GM12878 (cell line): ENCODE measurements at regions not wholly inside any gene's neighbourhood (a gene's known extent, or its start where the extent isn't known, plus 50 kb on each side); places are given as distances from the start of the nearest gene placed in this dataset.

Source experiments
- ATAC-seq: fragments of 200-7000 bp; cut with Tn5 transposase; 3 replicates; pipeline ENCODE4 v1.9.1; 2020; ENCODE audit warnings: mild to moderate bottlenecking, moderate library complexity
- BruUV-seq: library from RNA; stranded (reverse); fragments of 400-500 nt; replicated peaks from 2 replicates; lab custom pipeline; 2021; lab: Mats Ljungman, UMichigan
- CTCF ChIA-PET: fragments of 300-600 bp; sonication (Branson Sonifier 250); formaldehyde crosslinking; extraction: SDS; loops from one replicate; lab custom pipeline; 2021; ENCODE audit warnings: inconsistent platforms; lab: Yijun Ruan, JAX
- POLR2A ChIA-PET: fragments of 350-600 bp; formaldehyde crosslinking; extraction: SDS; loops from one replicate; lab custom pipeline; 2021; ENCODE audit warnings: inconsistent platforms; lab: Charles Lee
- RAD21 ChIA-PET: fragments of 300-600 bp; sonication (Branson Sonifier 250); formaldehyde crosslinking; loops from one replicate; lab custom pipeline; 2023; ENCODE audit warnings: antibody characterized with exemption; ENCODE audit not compliant: unreplicated experiment; lab: Charles Lee
- SMC1A ChIA-PET: fragments of 300-600 bp; sonication (Branson Sonifier 250); formaldehyde crosslinking; loops from one replicate; lab custom pipeline; 2023; ENCODE audit not compliant: unreplicated experiment, uncharacterized antibody; lab: Charles Lee
- DNase-seq: peaks from one replicate; pipeline ENCODE4 v3.0.0-alpha.2; 2011; ENCODE audit warnings: low read depth, low spot score
- FAIRE-seq: peaks from 3 replicates; lab custom pipeline; 2011; peaks lifted over from hg19 to GRCh38; lab: Jason Lieb, UNC
- H2AFZ ChIP-seq: 2 replicates; pipeline ENCODE4 v1.6.0; 2011; ENCODE audit warnings: low read depth, low read length, control low read depth; ENCODE audit not compliant: control insufficient read depth
- H3K27ac ChIP-seq: 2 replicates; pipeline ENCODE4 v1.5.1; 2011; ENCODE audit warnings: control low read depth; ENCODE audit not compliant: control insufficient read depth, insufficient read depth
- H3K27me3 ChIP-seq, 2 experiments: replicated peaks in 1 of 2; 2 replicates each; pipeline versions ENCODE4 v1.6.0 to v1.6.1; 2011; ENCODE audit warnings: low read length in 1 of 2; ENCODE audit not compliant: control insufficient read depth in 2 of 2, insufficient read depth in 2 of 2
- H3K36me3 ChIP-seq, 2 experiments: 2 replicates each; pipeline ENCODE4 v1.5.1; 2011; ENCODE audit warnings: low read length in 1 of 2; ENCODE audit not compliant: control insufficient read depth in 2 of 2, insufficient read depth in 2 of 2
- H3K4me1 ChIP-seq: 2 replicates; pipeline ENCODE4 v1.6.1; 2011; ENCODE audit warnings: mild to moderate bottlenecking, low read length, moderate library complexity, mixed read lengths; ENCODE audit not compliant: control insufficient read depth, insufficient read depth
- H3K4me2 ChIP-seq: 2 replicates; pipeline ENCODE4 v1.6.0; 2011; ENCODE audit warnings: control low read depth; ENCODE audit not compliant: control insufficient read depth, insufficient read depth
- H3K4me3 ChIP-seq: fragments of 200-600 bp; sonication (generic); 2 replicates; pipeline ENCODE4 v1.5.1; 2016
- H3K79me2 ChIP-seq: 2 replicates; pipeline ENCODE4 v1.6.0; 2011; ENCODE audit warnings: low read length; ENCODE audit not compliant: control insufficient read depth, insufficient read depth
- H3K9ac ChIP-seq: 2 replicates; pipeline ENCODE4 v1.8.0; 2011; ENCODE audit warnings: low read length, control low read depth, mixed read lengths; ENCODE audit not compliant: control insufficient read depth, insufficient read depth
- H3K9me3 ChIP-seq: replicated peaks from 3 replicates; pipeline ENCODE4 v1.5.1; 2011; ENCODE audit warnings: mild to moderate bottlenecking, low read length; ENCODE audit not compliant: control insufficient read depth, insufficient read depth
- H4K20me1 ChIP-seq: 2 replicates; pipeline ENCODE4 v1.6.0; 2011; ENCODE audit not compliant: control insufficient read depth, insufficient read depth
- FOS ChIP-seq: IDR thresholded peaks from 3 replicates; pipeline ENCODE4 v1.6.1; 2011; ENCODE audit warnings: borderline replicate concordance; ENCODE audit not compliant: insufficient read length; ENCODE audit errors: extremely low read depth
- FOXK2 ChIP-seq: fragments of 450-650 bp; IDR thresholded peaks from 2 replicates; pipeline ENCODE4 v1.6.1; 2017; ENCODE audit warnings: mild to moderate bottlenecking, moderate library complexity
- HDGF ChIP-seq: fragments of 450-650 bp; IDR thresholded peaks from 2 replicates; pipeline ENCODE4 v1.6.1; 2016; ENCODE audit warnings: antibody characterized with exemption
- RAD51 ChIP-seq: fragments of 450-650 bp; IDR thresholded peaks from 2 replicates; pipeline ENCODE4 v1.6.1; 2016; ENCODE audit warnings: moderate library complexity, mild to moderate bottlenecking, inconsistent platforms
- RELA ChIP-seq: fragments of 450-650 bp; IDR thresholded peaks from 2 replicates; pipeline ENCODE4 v1.8.0; 2014; ENCODE audit warnings: borderline replicate concordance; ENCODE audit not compliant: partially characterized antibody
- SPI1 ChIP-seq: IDR thresholded peaks from 2 replicates; pipeline ENCODE4 v1.6.1; 2011; ENCODE audit warnings: low read depth, mild to moderate bottlenecking, low read length, moderate library complexity, borderline replicate concordance; ENCODE audit not compliant: insufficient read depth
- SUZ12 ChIP-seq: fragments of 200-600 bp; sonication (generic); IDR thresholded peaks from one replicate; pipeline ENCODE4 v1.6.1; 2018; ENCODE audit warnings: antibody characterized with exemption, mild to moderate bottlenecking; ENCODE audit not compliant: unreplicated experiment
- TARDBP ChIP-seq: IDR thresholded peaks from 2 replicates; pipeline ENCODE4 v1.6.1; 2016; ENCODE audit warnings: borderline replicate concordance
- TCF3 ChIP-seq: IDR thresholded peaks from 2 replicates; pipeline ENCODE4 v1.6.1; 2012; ENCODE audit warnings: low read depth, mild to moderate bottlenecking, low read length, borderline replicate concordance; ENCODE audit not compliant: insufficient read depth
- ZBED1 ChIP-seq: IDR thresholded peaks from 2 replicates; pipeline ENCODE4 v1.6.1; 2016; ENCODE audit warnings: borderline replicate concordance
- WGBS: methylation state at CpG from one replicate; pipeline ENCODE4 v1.1.6; 2016; ENCODE audit warnings: low lambda C conversion rate; ENCODE audit not compliant: insufficient replicate concordance, insufficient coverage; ENCODE audit errors: missing lambda C conversion rate; 5-methylcytosine and 5-hydroxymethylcytosine counted together
- in situ Hi-C: fragments of 300-500 bp; cut with MboI; formaldehyde crosslinking; loops from 9 replicates; pipeline ENCODE4 v1.14.3; 2018; ENCODE audit warnings: mixed read lengths
- intact Hi-C: fragments of 100-400 bp; cut with micrococcal nuclease; formaldehyde crosslinking; loops from one replicate; pipeline ENCODE4 v1.14.2; 2022; ENCODE audit not compliant: unreplicated experiment
- TF ChIP-seq, protein P1 (sequence below): fragments of 450-650 bp; IDR thresholded peaks from 2 replicates; pipeline ENCODE4 v1.6.1; 2018; ENCODE audit warnings: mild to moderate bottlenecking, low read depth, moderate library complexity; ENCODE audit not compliant: partially characterized antibody
- TF ChIP-seq, protein P2 (sequence below): fragments of 450-650 bp; IDR thresholded peaks from 2 replicates; pipeline ENCODE4 v1.6.1; 2018; ENCODE audit warnings: borderline replicate concordance, mild to moderate bottlenecking; ENCODE audit not compliant: partially characterized antibody
- TF ChIP-seq, protein P3 (sequence below): IDR thresholded peaks from 2 replicates; pipeline ENCODE4 v1.6.1; 2011; ENCODE audit warnings: low read depth, mild to moderate bottlenecking, low read length, moderate library complexity, borderline replicate concordance; ENCODE audit errors: extremely low read depth
- TF ChIP-seq, protein P4 (sequence below): IDR thresholded peaks from 2 replicates; pipeline ENCODE4 v1.6.1; 2012; ENCODE audit warnings: low read depth, low read length, improper control_type of control experiment
- TF ChIP-seq, protein P5 (sequence below): fragments of 450-650 bp; IDR thresholded peaks from 2 replicates; pipeline ENCODE4 v1.6.1; 2016; ENCODE audit warnings: mild to moderate bottlenecking

DNA sequence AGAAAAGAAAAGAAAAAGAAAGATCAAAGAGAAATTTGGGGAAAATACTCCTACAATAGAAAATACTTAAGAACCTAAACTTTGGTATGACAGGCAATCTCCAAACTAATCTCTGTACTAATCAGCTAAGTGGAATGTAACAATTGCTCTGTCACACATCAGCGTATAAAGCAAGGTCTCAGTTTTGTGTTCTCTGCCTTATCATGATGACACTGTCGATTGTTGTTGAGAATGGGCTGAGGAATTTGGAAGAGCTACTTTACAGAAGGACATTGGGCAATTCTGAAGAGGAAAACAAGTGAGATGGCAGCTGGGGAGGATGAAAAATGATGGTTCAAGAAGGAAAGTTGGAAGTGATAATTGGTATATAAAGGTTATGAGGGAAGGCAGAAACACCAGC lies 486.0 kb upstream of the HTR2C start:
- H3K79me2 ChIP-seq = no peaks in the 10 kb centered on the region
- in situ Hi-C loops (no loop called here), intact Hi-C loops (no loop called here)
- TF ChIP-seq FOXK2 (no peak), FOS (no peak), ZBED1 (no peak), SPI1 (no peak), TCF3 (no peak), RAD51 (no peak), SUZ12 (no peak), RELA (no peak), HDGF (no peak), TARDBP (no peak)
- TF ChIP-seq, protein P1, sequence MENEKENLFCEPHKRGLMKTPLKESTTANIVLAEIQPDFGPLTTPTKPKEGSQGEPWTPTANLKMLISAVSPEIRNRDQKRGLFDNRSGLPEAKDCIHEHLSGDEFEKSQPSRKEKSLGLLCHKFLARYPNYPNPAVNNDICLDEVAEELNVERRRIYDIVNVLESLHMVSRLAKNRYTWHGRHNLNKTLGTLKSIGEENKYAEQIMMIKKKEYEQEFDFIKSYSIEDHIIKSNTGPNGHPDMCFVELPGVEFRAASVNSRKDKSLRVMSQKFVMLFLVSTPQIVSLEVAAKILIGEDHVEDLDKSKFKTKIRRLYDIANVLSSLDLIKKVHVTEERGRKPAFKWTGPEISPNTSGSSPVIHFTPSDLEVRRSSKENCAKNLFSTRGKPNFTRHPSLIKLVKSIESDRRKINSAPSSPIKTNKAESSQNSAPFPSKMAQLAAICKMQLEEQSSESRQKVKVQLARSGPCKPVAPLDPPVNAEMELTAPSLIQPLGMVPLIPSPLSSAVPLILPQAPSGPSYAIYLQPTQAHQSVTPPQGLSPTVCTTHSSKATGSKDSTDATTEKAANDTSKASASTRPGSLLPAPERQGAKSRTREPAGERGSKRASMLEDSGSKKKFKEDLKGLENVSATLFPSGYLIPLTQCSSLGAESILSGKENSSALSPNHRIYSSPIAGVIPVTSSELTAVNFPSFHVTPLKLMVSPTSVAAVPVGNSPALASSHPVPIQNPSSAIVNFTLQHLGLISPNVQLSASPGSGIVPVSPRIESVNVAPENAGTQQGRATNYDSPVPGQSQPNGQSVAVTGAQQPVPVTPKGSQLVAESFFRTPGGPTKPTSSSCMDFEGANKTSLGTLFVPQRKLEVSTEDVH = no peak
- TF ChIP-seq, protein P2, sequence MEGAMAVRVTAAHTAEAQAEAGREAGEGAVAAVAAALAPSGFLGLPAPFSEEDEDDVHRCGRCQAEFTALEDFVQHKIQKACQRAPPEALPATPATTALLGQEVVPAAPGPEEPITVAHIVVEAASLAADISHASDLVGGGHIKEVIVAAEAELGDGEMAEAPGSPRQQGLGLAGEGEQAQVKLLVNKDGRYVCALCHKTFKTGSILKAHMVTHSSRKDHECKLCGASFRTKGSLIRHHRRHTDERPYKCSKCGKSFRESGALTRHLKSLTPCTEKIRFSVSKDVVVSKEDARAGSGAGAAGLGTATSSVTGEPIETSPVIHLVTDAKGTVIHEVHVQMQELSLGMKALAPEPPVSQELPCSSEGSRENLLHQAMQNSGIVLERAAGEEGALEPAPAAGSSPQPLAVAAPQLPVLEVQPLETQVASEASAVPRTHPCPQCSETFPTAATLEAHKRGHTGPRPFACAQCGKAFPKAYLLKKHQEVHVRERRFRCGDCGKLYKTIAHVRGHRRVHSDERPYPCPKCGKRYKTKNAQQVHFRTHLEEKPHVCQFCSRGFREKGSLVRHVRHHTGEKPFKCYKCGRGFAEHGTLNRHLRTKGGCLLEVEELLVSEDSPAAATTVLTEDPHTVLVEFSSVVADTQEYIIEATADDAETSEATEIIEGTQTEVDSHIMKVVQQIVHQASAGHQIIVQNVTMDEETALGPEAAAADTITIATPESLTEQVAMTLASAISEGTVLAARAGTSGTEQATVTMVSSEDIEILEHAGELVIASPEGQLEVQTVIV = no peak
- TF ChIP-seq, protein P3, sequence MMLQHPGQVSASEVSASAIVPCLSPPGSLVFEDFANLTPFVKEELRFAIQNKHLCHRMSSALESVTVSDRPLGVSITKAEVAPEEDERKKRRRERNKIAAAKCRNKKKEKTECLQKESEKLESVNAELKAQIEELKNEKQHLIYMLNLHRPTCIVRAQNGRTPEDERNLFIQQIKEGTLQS = no peak
- TF ChIP-seq, protein P4, sequence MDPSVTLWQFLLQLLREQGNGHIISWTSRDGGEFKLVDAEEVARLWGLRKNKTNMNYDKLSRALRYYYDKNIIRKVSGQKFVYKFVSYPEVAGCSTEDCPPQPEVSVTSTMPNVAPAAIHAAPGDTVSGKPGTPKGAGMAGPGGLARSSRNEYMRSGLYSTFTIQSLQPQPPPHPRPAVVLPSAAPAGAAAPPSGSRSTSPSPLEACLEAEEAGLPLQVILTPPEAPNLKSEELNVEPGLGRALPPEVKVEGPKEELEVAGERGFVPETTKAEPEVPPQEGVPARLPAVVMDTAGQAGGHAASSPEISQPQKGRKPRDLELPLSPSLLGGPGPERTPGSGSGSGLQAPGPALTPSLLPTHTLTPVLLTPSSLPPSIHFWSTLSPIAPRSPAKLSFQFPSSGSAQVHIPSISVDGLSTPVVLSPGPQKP = no peak
- TF ChIP-seq, protein P5, sequence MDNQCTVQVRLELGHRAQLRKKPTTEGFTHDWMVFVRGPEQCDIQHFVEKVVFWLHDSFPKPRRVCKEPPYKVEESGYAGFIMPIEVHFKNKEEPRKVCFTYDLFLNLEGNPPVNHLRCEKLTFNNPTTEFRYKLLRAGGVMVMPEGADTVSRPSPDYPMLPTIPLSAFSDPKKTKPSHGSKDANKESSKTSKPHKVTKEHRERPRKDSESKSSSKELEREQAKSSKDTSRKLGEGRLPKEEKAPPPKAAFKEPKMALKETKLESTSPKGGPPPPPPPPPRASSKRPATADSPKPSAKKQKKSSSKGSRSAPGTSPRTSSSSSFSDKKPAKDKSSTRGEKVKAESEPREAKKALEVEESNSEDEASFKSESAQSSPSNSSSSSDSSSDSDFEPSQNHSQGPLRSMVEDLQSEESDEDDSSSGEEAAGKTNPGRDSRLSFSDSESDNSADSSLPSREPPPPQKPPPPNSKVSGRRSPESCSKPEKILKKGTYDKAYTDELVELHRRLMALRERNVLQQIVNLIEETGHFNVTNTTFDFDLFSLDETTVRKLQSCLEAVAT = no peak
- no peaks in the 10 kb centered on the region for H3K4me1 ChIP-seq
- H3K9ac ChIP-seq = no peak overlapping the region
- FAIRE-seq (no peak), ATAC-seq (no peak), DNase-seq (no peak)
- no peaks in the 10 kb centered on the region for H3K27me3 ChIP-seq
- H4K20me1 ChIP-seq = no peaks in the 10 kb centered on the region
- no peak overlapping the region for H3K4me3 ChIP-seq
- H3K36me3 ChIP-seq = no peaks in the 10 kb centered on the region
- H3K4me2 ChIP-seq = no peak overlapping the region
- H2AFZ ChIP-seq = no peak overlapping the region
- BruUV-seq = no TSS peak
- 0% methylated on average over 2 of the region's 2 CpGs for WGBS
- H3K9me3 ChIP-seq = no peaks in the 10 kb centered on the region
- ChIA-PET SMC1A (interaction anchor here (0.9 kb wide), 1 partner anchor 13 kb away, joined by 3 read pairs; no protein-coding TSS in a partner anchor), CTCF (no interaction called here), RAD21 (no interaction called here), POLR2A (no interaction called here)
- no peak overlapping the region for H3K27ac ChIP-seq
